ENCODE measurements at regions not wholly inside any gene's neighbourhood (a gene's known extent, or its start where the extent isn't known, plus 50 kb on each side); places are given as distances from the start of the nearest gene placed in this dataset.

DNA sequence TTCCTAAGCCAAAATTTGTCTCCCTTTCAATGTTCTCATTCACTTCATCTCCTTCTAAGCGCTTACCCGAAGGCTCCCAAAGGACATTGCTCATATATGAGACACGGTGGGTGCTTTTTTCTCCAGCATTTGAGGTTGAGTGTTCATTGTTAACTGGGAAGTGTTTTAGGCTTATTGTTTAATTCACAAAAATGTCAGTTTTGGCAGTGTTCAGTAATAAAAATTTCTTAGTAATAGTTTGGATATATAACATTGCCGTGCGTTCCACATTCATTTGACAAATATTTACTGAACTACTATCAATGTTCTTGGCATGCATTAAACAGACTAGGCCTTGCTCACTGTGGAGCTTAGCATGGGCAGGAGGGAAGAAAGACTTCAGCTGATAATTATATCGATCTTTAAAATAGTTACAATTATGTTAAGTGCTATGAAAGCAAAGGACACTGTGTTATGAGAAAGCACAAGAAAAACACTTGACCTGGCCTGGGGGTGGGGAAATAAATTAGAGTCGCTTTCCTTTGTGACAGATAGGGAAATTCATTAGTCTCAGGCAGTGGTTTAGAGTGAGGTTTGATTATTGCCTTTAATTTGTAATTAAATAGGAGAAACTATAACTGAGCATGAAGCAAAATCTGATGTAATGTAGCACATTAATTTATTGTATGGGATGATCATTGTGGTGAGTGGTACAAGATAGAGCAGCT lies 82.2 kb upstream of the DOCK10 start:
- TF ChIP-seq, protein P1, sequence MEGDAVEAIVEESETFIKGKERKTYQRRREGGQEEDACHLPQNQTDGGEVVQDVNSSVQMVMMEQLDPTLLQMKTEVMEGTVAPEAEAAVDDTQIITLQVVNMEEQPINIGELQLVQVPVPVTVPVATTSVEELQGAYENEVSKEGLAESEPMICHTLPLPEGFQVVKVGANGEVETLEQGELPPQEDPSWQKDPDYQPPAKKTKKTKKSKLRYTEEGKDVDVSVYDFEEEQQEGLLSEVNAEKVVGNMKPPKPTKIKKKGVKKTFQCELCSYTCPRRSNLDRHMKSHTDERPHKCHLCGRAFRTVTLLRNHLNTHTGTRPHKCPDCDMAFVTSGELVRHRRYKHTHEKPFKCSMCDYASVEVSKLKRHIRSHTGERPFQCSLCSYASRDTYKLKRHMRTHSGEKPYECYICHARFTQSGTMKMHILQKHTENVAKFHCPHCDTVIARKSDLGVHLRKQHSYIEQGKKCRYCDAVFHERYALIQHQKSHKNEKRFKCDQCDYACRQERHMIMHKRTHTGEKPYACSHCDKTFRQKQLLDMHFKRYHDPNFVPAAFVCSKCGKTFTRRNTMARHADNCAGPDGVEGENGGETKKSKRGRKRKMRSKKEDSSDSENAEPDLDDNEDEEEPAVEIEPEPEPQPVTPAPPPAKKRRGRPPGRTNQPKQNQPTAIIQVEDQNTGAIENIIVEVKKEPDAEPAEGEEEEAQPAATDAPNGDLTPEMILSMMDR (IDR thresholded peaks at IDR 0.05; ENCODE audit: low read depth, low read length, missing input control), result no peak
- TF ChIP-seq YY1 (IDR thresholded peaks at IDR 0.05), result no peak

Data from liver (tissue), 2 donors.